ENCODE measurements at regions not wholly inside any gene's neighbourhood (a gene's known extent, or its start where the extent isn't known, plus 50 kb on each side); places are given as distances from the start of the nearest gene placed in this dataset.

GRCh38 chr6:166781331-166781730 lies 154.3 kb upstream of the RPS6KA2 start:
- no peak overlapping the region for H3K9ac ChIP-seq (ENCODE audit: low read length)
- H3K18ac ChIP-seq (ENCODE audit: low read length), result no peak overlapping the region
- no peaks in the 10 kb centered on the region for H3K79me1 ChIP-seq (ENCODE audit: low read length)
- no peak overlapping the region for H4K5ac ChIP-seq (ENCODE audit: low read length)
- no peak overlapping the region for H4K8ac ChIP-seq (ENCODE audit: low read depth, low read length)
- H3K4me2 ChIP-seq (ENCODE audit: low read length), result no peak overlapping the region
- no peak overlapping the region for H3K56ac ChIP-seq (ENCODE audit: low read length)
- DNase-seq, result no peak
- H3K4me1 ChIP-seq (ENCODE audit: control insufficient read depth, low read depth, low read length), result no peaks in the 10 kb centered on the region
- no CpG with 5 or more reads among the region's 6 CpGs for WGBS (ENCODE audit: extremely low coverage, insufficient coverage, low lambda C conversion rate)
- no peak overlapping the region for H2AK5ac ChIP-seq (ENCODE audit: low read length)
- no peak overlapping the region for H3K23ac ChIP-seq (ENCODE audit: low read length)
- H2BK15ac ChIP-seq (replicated peaks; ENCODE audit: low read depth), result no peak overlapping the region
- H2BK5ac ChIP-seq (ENCODE audit: low read length), result no peak overlapping the region
- no peak overlapping the region for H3K4me3 ChIP-seq (ENCODE audit: low read length)
- no peak overlapping the region for H3K4ac ChIP-seq (ENCODE audit: low read depth, low read length)
- H2BK120ac ChIP-seq (ENCODE audit: low read depth, low read length), result no peak overlapping the region
- H3K27ac ChIP-seq (ENCODE audit: low read depth, low read length), result no peak overlapping the region
- H3K36me3 ChIP-seq (ENCODE audit: control insufficient read depth, insufficient read depth, low read length), result no peaks in the 10 kb centered on the region
- no peaks in the 10 kb centered on the region for H3K27me3 ChIP-seq (ENCODE audit: insufficient read depth, low read length, poor library complexity)
- H3K79me2 ChIP-seq (ENCODE audit: control insufficient read depth, insufficient read depth, low read length), result no peaks in the 10 kb centered on the region

GRCh38 chr6:166779963-166780683 lies 153.1 kb upstream of the RPS6KA2 start:
- no peak overlapping the region for H2BK15ac ChIP-seq (replicated peaks; ENCODE audit: low read depth)
- H3K36me3 ChIP-seq (ENCODE audit: control insufficient read depth, insufficient read depth, low read length), result no peaks in the 10 kb centered on the region
- no peak overlapping the region for H4K8ac ChIP-seq (ENCODE audit: low read depth, low read length)
- no peak overlapping the region for H3K27ac ChIP-seq (ENCODE audit: low read depth, low read length)
- H3K4me1 ChIP-seq (ENCODE audit: control insufficient read depth, low read depth, low read length), result no peaks in the 10 kb centered on the region
- H2BK120ac ChIP-seq (ENCODE audit: low read depth, low read length), result no peak overlapping the region
- no peaks in the 10 kb centered on the region for H3K27me3 ChIP-seq (ENCODE audit: insufficient read depth, low read length, poor library complexity)
- H3K23ac ChIP-seq (ENCODE audit: low read length), result no peak overlapping the region
- H3K18ac ChIP-seq (ENCODE audit: low read length), result no peak overlapping the region
- no peak overlapping the region for H2BK5ac ChIP-seq (ENCODE audit: low read length)
- H3K79me1 ChIP-seq (ENCODE audit: low read length), result no peaks in the 10 kb centered on the region
- H3K4me3 ChIP-seq (ENCODE audit: low read length), result no peak overlapping the region
- H3K4ac ChIP-seq (ENCODE audit: low read depth, low read length), result no peak overlapping the region
- H2AK5ac ChIP-seq (ENCODE audit: low read length), result no peak overlapping the region
- H3K79me2 ChIP-seq (ENCODE audit: control insufficient read depth, insufficient read depth, low read length), result no peaks in the 10 kb centered on the region
- no peak overlapping the region for H3K56ac ChIP-seq (ENCODE audit: low read length)
- H4K5ac ChIP-seq (ENCODE audit: low read length), result no peak overlapping the region
- DNase-seq, result no peak
- H3K4me2 ChIP-seq (ENCODE audit: low read length), result no peak overlapping the region
- no peak overlapping the region for H3K9ac ChIP-seq (ENCODE audit: low read length)
- no CpG with 5 or more reads among the region's 13 CpGs for WGBS (ENCODE audit: extremely low coverage, insufficient coverage, low lambda C conversion rate)

- H3K4ac ChIP-seq (ENCODE audit: low read depth, low read length), result no peak overlapping the region
- H2BK120ac ChIP-seq (ENCODE audit: low read depth, low read length), result no peak overlapping the region
- H3K18ac ChIP-seq (ENCODE audit: low read length), result no peak overlapping the region
- no peak overlapping the region for H3K56ac ChIP-seq (ENCODE audit: low read length)
- H2BK15ac ChIP-seq (replicated peaks; ENCODE audit: low read depth), result no peak overlapping the region
- H4K5ac ChIP-seq (ENCODE audit: low read length), result no peak overlapping the region
- no peaks in the 10 kb centered on the region for H3K79me1 ChIP-seq (ENCODE audit: low read length)
- no peak overlapping the region for H2AK5ac ChIP-seq (ENCODE audit: low read length)
- no peaks in the 10 kb centered on the region for H3K4me1 ChIP-seq (ENCODE audit: control insufficient read depth, low read depth, low read length)
- H3K23ac ChIP-seq (ENCODE audit: low read length), result no peak overlapping the region
- H3K79me2 ChIP-seq (ENCODE audit: control insufficient read depth, insufficient read depth, low read length), result no peaks in the 10 kb centered on the region
- H2BK5ac ChIP-seq (ENCODE audit: low read length), result no peak overlapping the region
- H4K8ac ChIP-seq (ENCODE audit: low read depth, low read length), result no peak overlapping the region
- no peak overlapping the region for H3K4me3 ChIP-seq (ENCODE audit: low read length)
- H3K36me3 ChIP-seq (ENCODE audit: control insufficient read depth, insufficient read depth, low read length), result no peaks in the 10 kb centered on the region
- no CpG with 5 or more reads among the region's 11 CpGs for WGBS (ENCODE audit: extremely low coverage, insufficient coverage, low lambda C conversion rate)
- H3K27me3 ChIP-seq (ENCODE audit: insufficient read depth, low read length, poor library complexity), result no peaks in the 10 kb centered on the region
- H3K9ac ChIP-seq (ENCODE audit: low read length), result no peak overlapping the region
- no peak overlapping the region for H3K27ac ChIP-seq (ENCODE audit: low read depth, low read length)
- no peak overlapping the region for H3K4me2 ChIP-seq (ENCODE audit: low read length)
- DNase-seq, result no peak
Observed at GRCh38 chr6:166779381-166779780, 152.3 kb upstream of the RPS6KA2 start.

GRCh38 chr6:166778776-166779175 lies 151.7 kb upstream of the RPS6KA2 start:
- H3K79me1 ChIP-seq (ENCODE audit: low read length), result no peaks in the 10 kb centered on the region
- H3K4me3 ChIP-seq (ENCODE audit: low read length), result no peak overlapping the region
- no peak overlapping the region for H3K27ac ChIP-seq (ENCODE audit: low read depth, low read length)
- no peak overlapping the region for H3K23ac ChIP-seq (ENCODE audit: low read length)
- H2AK5ac ChIP-seq (ENCODE audit: low read length), result no peak overlapping the region
- no peak overlapping the region for H3K4me2 ChIP-seq (ENCODE audit: low read length)
- no CpG with 5 or more reads among the region's 14 CpGs for WGBS (ENCODE audit: extremely low coverage, insufficient coverage, low lambda C conversion rate)
- no peak overlapping the region for H3K56ac ChIP-seq (ENCODE audit: low read length)
- H3K79me2 ChIP-seq (ENCODE audit: control insufficient read depth, insufficient read depth, low read length), result no peaks in the 10 kb centered on the region
- H4K8ac ChIP-seq (ENCODE audit: low read depth, low read length), result no peak overlapping the region
- no peaks in the 10 kb centered on the region for H3K36me3 ChIP-seq (ENCODE audit: control insufficient read depth, insufficient read depth, low read length)
- no peak overlapping the region for H4K5ac ChIP-seq (ENCODE audit: low read length)
- no peaks in the 10 kb centered on the region for H3K4me1 ChIP-seq (ENCODE audit: control insufficient read depth, low read depth, low read length)
- H2BK120ac ChIP-seq (ENCODE audit: low read depth, low read length), result no peak overlapping the region
- H2BK5ac ChIP-seq (ENCODE audit: low read length), result no peak overlapping the region
- H3K4ac ChIP-seq (ENCODE audit: low read depth, low read length), result no peak overlapping the region
- H3K9ac ChIP-seq (ENCODE audit: low read length), result no peak overlapping the region
- H3K18ac ChIP-seq (ENCODE audit: low read length), result no peak overlapping the region
- H2BK15ac ChIP-seq (replicated peaks; ENCODE audit: low read depth), result no peak overlapping the region
- H3K27me3 ChIP-seq (ENCODE audit: insufficient read depth, low read length, poor library complexity), result no peaks in the 10 kb centered on the region
- no peak for DNase-seq

- H3K4ac ChIP-seq (ENCODE audit: low read depth, low read length), result no peak overlapping the region
- no peak overlapping the region for H3K27ac ChIP-seq (ENCODE audit: low read depth, low read length)
- no peaks in the 10 kb centered on the region for H3K4me1 ChIP-seq (ENCODE audit: control insufficient read depth, low read depth, low read length)
- no peaks in the 10 kb centered on the region for H3K27me3 ChIP-seq (ENCODE audit: insufficient read depth, low read length, poor library complexity)
- no peak overlapping the region for H4K8ac ChIP-seq (ENCODE audit: low read depth, low read length)
- no peak overlapping the region for H2AK5ac ChIP-seq (ENCODE audit: low read length)
- no peak overlapping the region for H3K18ac ChIP-seq (ENCODE audit: low read length)
- no peak overlapping the region for H3K23ac ChIP-seq (ENCODE audit: low read length)
- no peak for DNase-seq
- H4K5ac ChIP-seq (ENCODE audit: low read length), result no peak overlapping the region
- WGBS (ENCODE audit: extremely low coverage, insufficient coverage, low lambda C conversion rate), result no CpG with 5 or more reads among the region's 9 CpGs
- H2BK15ac ChIP-seq (replicated peaks; ENCODE audit: low read depth), result no peak overlapping the region
- no peak overlapping the region for H3K56ac ChIP-seq (ENCODE audit: low read length)
- no peaks in the 10 kb centered on the region for H3K79me1 ChIP-seq (ENCODE audit: low read length)
- no peak overlapping the region for H3K4me3 ChIP-seq (ENCODE audit: low read length)
- H2BK5ac ChIP-seq (ENCODE audit: low read length), result no peak overlapping the region
- H3K9ac ChIP-seq (ENCODE audit: low read length), result no peak overlapping the region
- H3K36me3 ChIP-seq (ENCODE audit: control insufficient read depth, insufficient read depth, low read length), result no peaks in the 10 kb centered on the region
- no peak overlapping the region for H2BK120ac ChIP-seq (ENCODE audit: low read depth, low read length)
- no peaks in the 10 kb centered on the region for H3K79me2 ChIP-seq (ENCODE audit: control insufficient read depth, insufficient read depth, low read length)
- H3K4me2 ChIP-seq (ENCODE audit: low read length), result no peak overlapping the region
Observed at GRCh38 chr6:166778046-166778445, 151.0 kb upstream of the RPS6KA2 start.

- no peak overlapping the region for H3K56ac ChIP-seq (ENCODE audit: low read length)
- H2BK15ac ChIP-seq (replicated peaks; ENCODE audit: low read depth), result no peak overlapping the region
- no peak overlapping the region for H3K9ac ChIP-seq (ENCODE audit: low read length)
- H3K4me2 ChIP-seq (ENCODE audit: low read length), result no peak overlapping the region
- no peak overlapping the region for H3K4ac ChIP-seq (ENCODE audit: low read depth, low read length)
- no peaks in the 10 kb centered on the region for H3K79me1 ChIP-seq (ENCODE audit: low read length)
- no peak overlapping the region for H4K5ac ChIP-seq (ENCODE audit: low read length)
- no peaks in the 10 kb centered on the region for H3K4me1 ChIP-seq (ENCODE audit: control insufficient read depth, low read depth, low read length)
- no peak overlapping the region for H3K23ac ChIP-seq (ENCODE audit: low read length)
- no peak overlapping the region for H3K18ac ChIP-seq (ENCODE audit: low read length)
- H3K4me3 ChIP-seq (ENCODE audit: low read length), result no peak overlapping the region
- DNase-seq, result no peak
- H3K79me2 ChIP-seq (ENCODE audit: control insufficient read depth, insufficient read depth, low read length), result no peaks in the 10 kb centered on the region
- H3K36me3 ChIP-seq (ENCODE audit: control insufficient read depth, insufficient read depth, low read length), result no peaks in the 10 kb centered on the region
- H4K8ac ChIP-seq (ENCODE audit: low read depth, low read length), result no peak overlapping the region
- H3K27ac ChIP-seq (ENCODE audit: low read depth, low read length), result no peak overlapping the region
- H3K27me3 ChIP-seq (ENCODE audit: insufficient read depth, low read length, poor library complexity), result no peaks in the 10 kb centered on the region
- no peak overlapping the region for H2BK5ac ChIP-seq (ENCODE audit: low read length)
- no peak overlapping the region for H2AK5ac ChIP-seq (ENCODE audit: low read length)
- no peak overlapping the region for H2BK120ac ChIP-seq (ENCODE audit: low read depth, low read length)
- no CpG with 5 or more reads among the region's 14 CpGs for WGBS (ENCODE audit: extremely low coverage, insufficient coverage, low lambda C conversion rate)
Observed at GRCh38 chr6:166777096-166777630, 150.1 kb upstream of the RPS6KA2 start.
